Calu3 (cell line): ENCODE measurements at regions not wholly inside any gene's neighbourhood (a gene's known extent, or its start where the extent isn't known, plus 50 kb on each side); places are given as distances from the start of the nearest gene placed in this dataset.
"Not testable (repeated sequence)": the region's sequence is repeated elsewhere in the genome, so short reads cannot be mapped to it uniquely, and the experiment has no call there.

ENCODE experiments used
- BruUV-seq: library from RNA; stranded (reverse); fragments of 400-500 nt; replicated peaks from 2 replicates; lab custom pipeline; 2021; lab: Mats Ljungman, UMichigan
- CTCF ChIA-PET: fragments of 300-600 bp; sonication (Branson Sonifier 250); formaldehyde crosslinking; loops from one replicate; lab custom pipeline; 2022; ENCODE audit warnings: antibody characterized with exemption; lab: Charles Lee
- DNase-seq: peaks from one replicate; pipeline ENCODE4 v3.0.0; 2022
- H3K27ac Mint-ChIP-seq: one replicate; pipeline ENCODE4 v1.8.0; 2022; ENCODE audit warnings: mixed read lengths; ENCODE audit not compliant: unreplicated experiment
- H3K27me3 Mint-ChIP-seq: one replicate; pipeline ENCODE4 v1.8.0; 2022; ENCODE audit warnings: mixed read lengths; ENCODE audit not compliant: unreplicated experiment
- H3K36me3 Mint-ChIP-seq: one replicate; pipeline ENCODE4 v1.8.0; 2022; ENCODE audit warnings: mild to moderate bottlenecking, moderate library complexity, mixed read lengths; ENCODE audit not compliant: insufficient read depth, unreplicated experiment
- H3K4me1 Mint-ChIP-seq: one replicate; pipeline ENCODE4 v1.8.0; 2022; ENCODE audit warnings: mild to moderate bottlenecking, low read depth, mixed read lengths; ENCODE audit not compliant: unreplicated experiment
- H3K4me3 Mint-ChIP-seq: one replicate; pipeline ENCODE4 v1.8.0; 2022; ENCODE audit warnings: mild to moderate bottlenecking, low read depth, moderate library complexity, mixed read lengths; ENCODE audit not compliant: unreplicated experiment
- H3K9me3 Mint-ChIP-seq: one replicate; pipeline ENCODE4 v1.8.0; 2022; ENCODE audit warnings: low read depth, mixed read lengths; ENCODE audit not compliant: unreplicated experiment
- CTCF ChIP-seq: fragments of 200-600 bp; IDR thresholded peaks from one replicate; pipeline ENCODE4 v1.8.0; 2022; ENCODE audit warnings: antibody characterized with exemption; ENCODE audit not compliant: unreplicated experiment
- intact Hi-C: fragments of 100-400 bp; cut with micrococcal nuclease; formaldehyde crosslinking; loops from one replicate; pipeline ENCODE4 v1.10.0; 2022; ENCODE audit not compliant: unreplicated experiment

GRCh38 chr4:132445386-132445785 is 703.7 kb upstream of the PCDH10 start:
- no peak for DNase-seq
- Mint-ChIP-seq H3K4me1 (no peaks in the 10 kb centered on the region), H3K4me3 (no peak overlapping the region), H3K27me3 (no peaks in the 10 kb centered on the region), H3K9me3 (peaks cover 3% of the 10 kb centered on the region), H3K36me3 (no peaks in the 10 kb centered on the region), H3K27ac (no peak overlapping the region)
- no TSS peak for BruUV-seq
- CTCF ChIA-PET: no interaction called here
- TF ChIP-seq CTCF: no peak
- intact Hi-C loops: no loop called here

GRCh38 chr4:132457987-132458386 is 691.1 kb upstream of the PCDH10 start:
- intact Hi-C loops, H3K27ac Mint-ChIP-seq, CTCF ChIA-PET, H3K4me3 Mint-ChIP-seq, DNase-seq, H3K36me3 Mint-ChIP-seq, H3K9me3 Mint-ChIP-seq, BruUV-seq, H3K27me3 Mint-ChIP-seq, H3K4me1 Mint-ChIP-seq: not testable (repeated sequence)

GRCh38 chr4:132479543-132479942 is 669.6 kb upstream of the PCDH10 start:
- Mint-ChIP-seq H3K27me3 (no peaks in the 10 kb centered on the region), H3K4me3 (no peak overlapping the region), H3K27ac (no peak overlapping the region), H3K4me1 (no peaks in the 10 kb centered on the region), H3K9me3 (peaks cover 3% of the 10 kb centered on the region), H3K36me3 (no peaks in the 10 kb centered on the region)
- no TSS peak for BruUV-seq
- no peak for TF ChIP-seq CTCF
- CTCF ChIA-PET: no interaction called here
- DNase-seq: no peak
- intact Hi-C loops: no loop called here

- no peaks in the 10 kb centered on the region for H3K4me1 Mint-ChIP-seq
- H3K9me3 Mint-ChIP-seq: peaks cover 3% of the 10 kb centered on the region
- DNase-seq: no peak
- H3K27ac Mint-ChIP-seq: no peak overlapping the region
- no peak for TF ChIP-seq CTCF
- intact Hi-C loops: no loop called here
- BruUV-seq: no TSS peak
- CTCF ChIA-PET: no interaction called here
- no peaks in the 10 kb centered on the region for H3K36me3 Mint-ChIP-seq
- H3K4me3 Mint-ChIP-seq: no peak overlapping the region
- H3K27me3 Mint-ChIP-seq: no peaks in the 10 kb centered on the region
Measured at GRCh38 chr4:132488555-132488954, 660.5 kb upstream of the PCDH10 start.

DNA sequence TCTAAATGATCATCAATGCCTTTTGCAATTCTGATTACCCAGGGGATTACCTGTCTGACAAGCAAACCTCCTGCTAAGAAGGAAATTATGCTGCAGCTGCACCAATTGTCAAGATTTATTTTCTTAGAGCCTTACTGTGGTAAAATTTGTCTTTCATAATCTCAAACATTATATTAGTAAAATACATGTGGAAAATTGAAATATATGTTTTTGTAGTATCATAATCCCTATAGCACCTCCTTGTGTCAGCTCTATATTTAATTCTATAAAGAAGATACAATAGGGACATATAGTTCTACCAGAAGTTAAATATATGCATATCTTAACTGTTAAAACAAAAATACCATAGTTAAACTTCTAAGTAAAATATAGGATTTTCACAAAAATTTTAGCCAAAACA is 655.6 kb upstream of the PCDH10 start:
- Mint-ChIP-seq H3K4me1 (no peaks in the 10 kb centered on the region), H3K9me3 (no peaks in the 10 kb centered on the region), H3K27ac (no peak overlapping the region), H3K4me3 (no peak overlapping the region), H3K36me3 (no peaks in the 10 kb centered on the region), H3K27me3 (no peaks in the 10 kb centered on the region)
- no TSS peak for BruUV-seq
- TF ChIP-seq CTCF: no peak
- CTCF ChIA-PET: no interaction called here
- intact Hi-C loops: no loop called here
- no peak for DNase-seq

DNA sequence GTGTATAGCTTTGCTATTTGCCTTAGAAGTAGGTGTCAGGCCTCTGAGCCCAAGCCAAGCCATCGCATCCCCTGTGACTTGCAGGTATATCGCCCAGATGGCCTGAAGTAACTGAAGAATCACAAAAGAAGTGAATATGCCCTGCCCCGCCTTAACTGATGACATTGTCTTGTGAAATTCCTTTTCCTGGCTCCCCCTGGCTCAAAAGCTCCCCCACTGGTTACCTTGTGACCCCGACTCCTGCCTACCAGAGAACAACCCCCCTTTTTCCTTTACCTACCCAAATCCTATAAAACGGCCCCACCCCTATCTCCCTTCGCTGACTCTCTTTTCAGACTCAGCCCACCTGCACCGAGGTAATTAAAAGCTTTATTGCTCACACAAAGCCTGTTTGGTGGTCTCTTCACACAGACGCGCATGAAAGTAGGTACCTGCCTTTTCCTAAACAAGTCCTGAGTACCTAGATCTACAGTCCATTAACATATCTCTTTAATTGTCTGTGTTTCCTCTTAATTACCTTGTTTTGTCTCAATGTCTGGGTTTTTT is 653.8 kb upstream of the PCDH10 start:
- H3K36me3 Mint-ChIP-seq, H3K9me3 Mint-ChIP-seq, DNase-seq, H3K4me3 Mint-ChIP-seq, BruUV-seq, H3K4me1 Mint-ChIP-seq, CTCF ChIA-PET, H3K27ac Mint-ChIP-seq, H3K27me3 Mint-ChIP-seq, intact Hi-C loops: not testable (repeated sequence)
